Naive thymus-derived CD4-positive, alpha-beta T cell (primary cell): ENCODE measurements at regions not wholly inside any gene's neighbourhood (a gene's known extent, or its start where the extent isn't known, plus 50 kb on each side); places are given as distances from the start of the nearest gene placed in this dataset.
A peak's percentile ranks its signal among the peaks of the same experiment; 100 is the strongest.

Experiments
- ATAC-seq: fragments of 150-1000 bp; cut with Tn5 transposase; 2 replicates; pipeline ENCODE4 v1.10.0; 2021; ENCODE audit warnings: mild to moderate bottlenecking, moderate library complexity
- CTCF ChIA-PET: fragments of 350-600 bp; sonication (Branson Sonifier 250); formaldehyde crosslinking; loops from one replicate; lab custom pipeline; 2021; ENCODE audit warnings: antibody characterized with exemption; lab: Charles Lee
- POLR2A ChIA-PET: fragments of 350-600 bp; sonication (Branson Sonifier 250); formaldehyde crosslinking; loops from one replicate; lab custom pipeline; 2021; ENCODE audit warnings: antibody characterized with exemption, inconsistent platforms; lab: Charles Lee
- DNase-seq, 9 donors: peaks; one replicate each; pipeline versions ENCODE4 v3.0.0 to v3.0.0-alpha.2; 2020 to 2022; ENCODE audit warnings: mixed read lengths in 1 of 9
- H3K27ac ChIP-seq: one replicate; pipeline ENCODE4 v1.7.0; 2013; ENCODE audit warnings: mild to moderate bottlenecking, low read depth, low read length, moderate library complexity
- H3K27me3 ChIP-seq, 2 donors: one replicate each; pipeline ENCODE4 v1.7.0; 2013; ENCODE audit warnings: low read length in 2 of 2, mild to moderate bottlenecking in 2 of 2, moderate library complexity in 2 of 2; ENCODE audit not compliant: control insufficient read depth in 2 of 2, insufficient read depth in 2 of 2
- H3K36me3 ChIP-seq, 3 experiments: 1 replicate in 2 of 3; 2 replicates in 1 of 3; pipeline ENCODE4 v1.7.0; 2013; ENCODE audit warnings: low read length in 3 of 3, mild to moderate bottlenecking in 3 of 3, moderate library complexity in 1 of 3; ENCODE audit not compliant: insufficient read depth in 3 of 3, control insufficient read depth in 2 of 3
- H3K4me1 ChIP-seq, 2 donors: one replicate each; pipeline ENCODE4 v1.7.0; 2013; ENCODE audit warnings: low read length in 2 of 2, mild to moderate bottlenecking in 2 of 2, moderate library complexity in 1 of 2; ENCODE audit not compliant: control insufficient read depth in 2 of 2, insufficient read depth in 2 of 2
- H3K4me3 ChIP-seq: 2 replicates; pipeline ENCODE4 v1.7.0; 2013; ENCODE audit warnings: mild to moderate bottlenecking, low read length
- H3K9me3 ChIP-seq, 3 experiments: 1 replicate in 2 of 3; 2 replicates in 1 of 3; pipeline ENCODE4 v1.7.0; 2013; ENCODE audit warnings: low read length in 3 of 3; ENCODE audit not compliant: control insufficient read depth in 2 of 3
- H3K27ac Mint-ChIP-seq, 9 donors: one replicate each; pipeline ENCODE4 v1.8.0; 2020 to 2022; ENCODE audit warnings: mixed read lengths in 9 of 9, mild to moderate bottlenecking in 8 of 9, moderate library complexity in 5 of 9, inconsistent platforms in 2 of 9
- H3K27me3 Mint-ChIP-seq, 5 donors: one replicate each; pipeline ENCODE4 v1.8.0; 2021 to 2022; ENCODE audit warnings: mixed read lengths in 5 of 5, mild to moderate bottlenecking in 1 of 5
- H3K36me3 Mint-ChIP-seq, 5 donors: one replicate each; pipeline ENCODE4 v1.8.0; 2020 to 2022; ENCODE audit warnings: mixed read lengths in 5 of 5, mild to moderate bottlenecking in 3 of 5, inconsistent platforms in 1 of 5
- H3K4me1 Mint-ChIP-seq, 7 donors: one replicate each; pipeline ENCODE4 v1.8.0; 2020 to 2022; ENCODE audit warnings: mixed read lengths in 7 of 7, mild to moderate bottlenecking in 3 of 7, inconsistent platforms in 1 of 7
- H3K4me3 Mint-ChIP-seq, 10 donors: one replicate each; pipeline ENCODE4 v1.8.0; 2020 to 2022; ENCODE audit warnings: mild to moderate bottlenecking in 10 of 10, mixed read lengths in 10 of 10, moderate library complexity in 6 of 10, inconsistent platforms in 2 of 10
- H3K9me3 Mint-ChIP-seq, 11 donors: one replicate each; pipeline ENCODE4 v1.8.0; 2020 to 2022; ENCODE audit warnings: mixed read lengths in 11 of 11, mild to moderate bottlenecking in 4 of 11, inconsistent platforms in 1 of 11, moderate library complexity in 1 of 11
- intact Hi-C, 2 donors: fragments of 100-400 bp; cut with micrococcal nuclease; formaldehyde crosslinking; loops; one replicate each; pipeline ENCODE4 v1.15.1; 2023

- H3K27ac Mint-ChIP-seq: no peak overlapping the region
- ATAC-seq: no peak
- no peaks in the 10 kb centered on the region for H3K36me3 Mint-ChIP-seq
- no peaks in the 10 kb centered on the region for H3K9me3 Mint-ChIP-seq
- POLR2A ChIA-PET: no interaction called here
- intact Hi-C loops: loop anchor here in 1 of 2 donors (5.0 kb wide), 1 partner anchor 197 kb away; no protein-coding TSS in a partner anchor
- Histone ChIP-seq H3K4me3 (no peak overlapping the region), H3K9me3 (no peaks in the 10 kb centered on the region), H3K36me3 (no peaks in the 10 kb centered on the region), H3K27ac (no peak overlapping the region), H3K4me1 (no peaks in the 10 kb centered on the region), H3K27me3 (peaks cover 0 to 4% of the 10 kb centered on the region in 2 donors)
- H3K4me3 Mint-ChIP-seq: no peak overlapping the region
- H3K27me3 Mint-ChIP-seq: peaks cover 0 to 22% (median 8%) of the 10 kb centered on the region in 5 donors
- H3K4me1 Mint-ChIP-seq: peaks cover 0 to 5% (median 0%) of the 10 kb centered on the region in 7 donors
- CTCF ChIA-PET: interaction anchor here (1.0 kb wide), 1 partner anchor 474 kb away, joined by 3 read pairs; no protein-coding TSS in a partner anchor
- DNase-seq: no peak
Measured at GRCh38 chr17:68775318-68775717, 174.2 kb upstream of the FAM20A start.

GRCh38 chr17:68771867-68772515 lies 170.8 kb upstream of the FAM20A start:
- H3K27ac ChIP-seq: no peak overlapping the region
- H3K4me1 ChIP-seq: no peaks in the 10 kb centered on the region
- H3K9me3 ChIP-seq: no peaks in the 10 kb centered on the region
- CTCF ChIA-PET: interaction anchor here (0.6 to 1.8 kb wide), 5 partner anchors 466 to 623 kb away, joined by 3 to 5 read pairs (median 3); no protein-coding TSS in a partner anchor
- Mint-ChIP-seq H3K4me1 (peaks cover 0 to 5% (median 0%) of the 10 kb centered on the region in 7 donors), H3K4me3 (peak overlapping the region in 8 of 10 donors; percentile 12 to 68 (median 38)), H3K27me3 (peaks cover 0 to 5% (median 0%) of the 10 kb centered on the region in 5 donors), H3K27ac (no peak overlapping the region), H3K36me3 (no peaks in the 10 kb centered on the region), H3K9me3 (no peaks in the 10 kb centered on the region)
- no peak overlapping the region for H3K4me3 ChIP-seq
- peak; percentile 77 for ATAC-seq
- H3K36me3 ChIP-seq: no peaks in the 10 kb centered on the region
- DNase-seq: peak in 2 of 9 donors; percentile 7 to 9
- no peaks in the 10 kb centered on the region for H3K27me3 ChIP-seq
- intact Hi-C loops: loop anchor here (1.0 to 5.0 kb wide), 4 partner anchors 463 to 623 kb away; no protein-coding TSS in a partner anchor
- POLR2A ChIA-PET: no interaction called here

- Mint-ChIP-seq H3K4me3 (no peak overlapping the region), H3K9me3 (no peaks in the 10 kb centered on the region), H3K27me3 (peaks cover 0 to 11% (median 3%) of the 10 kb centered on the region in 5 donors), H3K36me3 (no peaks in the 10 kb centered on the region), H3K4me1 (peaks cover 0 to 7% (median 0%) of the 10 kb centered on the region in 7 donors), H3K27ac (no peak overlapping the region)
- Histone ChIP-seq H3K27me3 (no peaks in the 10 kb centered on the region), H3K36me3 (no peaks in the 10 kb centered on the region), H3K27ac (no peak overlapping the region), H3K9me3 (no peaks in the 10 kb centered on the region), H3K4me3 (no peak overlapping the region), H3K4me1 (no peaks in the 10 kb centered on the region)
- intact Hi-C loops: loop anchor here in 1 of 2 donors (10.0 kb wide), 1 partner anchor 504 kb away; no protein-coding TSS in a partner anchor
- ATAC-seq (no peak), DNase-seq (no peak)
- CTCF ChIA-PET: no interaction called here
- POLR2A ChIA-PET: no interaction called here
Measured at GRCh38 chr17:68768804-68769203, 167.6 kb upstream of the FAM20A start.

- Mint-ChIP-seq H3K4me1 (peaks cover 0 to 9% (median 0%) of the 10 kb centered on the region in 7 donors), H3K4me3 (no peak overlapping the region), H3K27ac (no peak overlapping the region), H3K27me3 (peaks cover 1 to 8% (median 3%) of the 10 kb centered on the region in 5 donors), H3K36me3 (no peaks in the 10 kb centered on the region), H3K9me3 (no peaks in the 10 kb centered on the region)
- Histone ChIP-seq H3K4me1 (no peaks in the 10 kb centered on the region), H3K27ac (no peak overlapping the region), H3K9me3 (no peaks in the 10 kb centered on the region), H3K4me3 (no peak overlapping the region), H3K36me3 (no peaks in the 10 kb centered on the region), H3K27me3 (no peaks in the 10 kb centered on the region)
- ChIA-PET CTCF (no interaction called here), POLR2A (no interaction called here)
- ATAC-seq: no peak
- intact Hi-C loops: loop anchor here in 1 of 2 donors (10.0 kb wide), 1 partner anchor 502 kb away; no protein-coding TSS in a partner anchor
- DNase-seq: no peak
Measured at GRCh38 chr17:68766640-68767039, 165.5 kb upstream of the FAM20A start.

- Histone ChIP-seq H3K27ac (no peak overlapping the region), H3K4me3 (no peak overlapping the region), H3K4me1 (no peaks in the 10 kb centered on the region), H3K27me3 (no peaks in the 10 kb centered on the region), H3K36me3 (no peaks in the 10 kb centered on the region), H3K9me3 (no peaks in the 10 kb centered on the region)
- Mint-ChIP-seq H3K36me3 (no peaks in the 10 kb centered on the region), H3K4me1 (peaks cover 0 to 17% (median 7%) of the 10 kb centered on the region in 7 donors), H3K9me3 (no peaks in the 10 kb centered on the region), H3K27me3 (peaks cover 3 to 11% (median 7%) of the 10 kb centered on the region in 5 donors), H3K4me3 (no peak overlapping the region), H3K27ac (no peak overlapping the region)
- ATAC-seq (no peak), DNase-seq (no peak)
- ChIA-PET POLR2A (no interaction called here), CTCF (no interaction called here)
- intact Hi-C loops: loop anchor here in 1 of 2 donors (5.0 to 10.0 kb wide), 2 partner anchors 231 to 499 kb away; no protein-coding TSS in a partner anchor
Measured at GRCh38 chr17:68763562-68763961, 162.4 kb upstream of the FAM20A start.

- ChIA-PET POLR2A (no interaction called here), CTCF (no interaction called here)
- no peak overlapping the region for H3K4me3 ChIP-seq
- intact Hi-C loops: loop anchor here in 1 of 2 donors (5.0 to 10.0 kb wide), 2 partner anchors 231 to 498 kb away; no protein-coding TSS in a partner anchor
- no peaks in the 10 kb centered on the region for H3K9me3 ChIP-seq
- Mint-ChIP-seq H3K27ac (no peak overlapping the region), H3K4me1 (peaks cover 0 to 17% (median 7%) of the 10 kb centered on the region in 7 donors), H3K36me3 (peaks cover 0 to under 1% (median 0%) of the 10 kb centered on the region in 5 donors), H3K4me3 (no peak overlapping the region), H3K9me3 (peaks cover 0 to under 1% (median 0%) of the 10 kb centered on the region in 11 donors), H3K27me3 (peaks cover 3 to 11% (median 7%) of the 10 kb centered on the region in 5 donors)
- H3K36me3 ChIP-seq: no peaks in the 10 kb centered on the region
- ATAC-seq (no peak), DNase-seq (no peak)
- H3K4me1 ChIP-seq: no peaks in the 10 kb centered on the region
- no peak overlapping the region for H3K27ac ChIP-seq
- H3K27me3 ChIP-seq: no peaks in the 10 kb centered on the region
Measured at GRCh38 chr17:68762911-68763310, 161.7 kb upstream of the FAM20A start.
